AG10803 (cell line): ENCODE measurements at regions not wholly inside any gene's neighbourhood (a gene's known extent, or its start where the extent isn't known, plus 50 kb on each side); places are given as distances from the start of the nearest gene placed in this dataset.

Experiments used
- DNase-seq: peaks from one replicate; pipeline ENCODE4 v3.0.0; 2010; ENCODE audit warnings: low read depth
- H3K4me3 ChIP-seq: 2 replicates; pipeline ENCODE4 v1.5.1; 2011; ENCODE audit warnings: mild to moderate bottlenecking, low read length, control low read depth
- CTCF ChIP-seq: conservative IDR thresholded peaks from 2 replicates; pipeline ENCODE4 v1.5.1; 2011; ENCODE audit warnings: mild to moderate bottlenecking, low read length, control low read depth, inconsistent platforms

GRCh38 chr22:49622241-49623105 lies 205.2 kb downstream of the BRD1 start:
- DNase-seq, result no peak
- no peak overlapping the region for H3K4me3 ChIP-seq
- TF ChIP-seq CTCF, result no peak

- no peak overlapping the region for H3K4me3 ChIP-seq
- TF ChIP-seq CTCF, result no peak
- DNase-seq, result no peak
Observed at GRCh38 chr22:49621601-49622210, 206.0 kb downstream of the BRD1 start.

GRCh38 chr22:49620666-49621065 lies 207.0 kb downstream of the BRD1 start:
- no peak for DNase-seq
- no peak overlapping the region for H3K4me3 ChIP-seq
- TF ChIP-seq CTCF, result no peak

GRCh38 chr22:49620003-49620556 lies 207.6 kb downstream of the BRD1 start:
- H3K4me3 ChIP-seq, result no peak overlapping the region
- DNase-seq, result no peak
- no peak for TF ChIP-seq CTCF

- no peak for TF ChIP-seq CTCF
- DNase-seq, result no peak
- H3K4me3 ChIP-seq, result no peak overlapping the region
Observed at GRCh38 chr22:49619301-49619700, 208.4 kb downstream of the BRD1 start.

- no peak for DNase-seq
Observed at GRCh38 chr22:49618677-49618953, 209.1 kb downstream of the BRD1 start.

More at GRCh38 chr22:49618677-49618953, 209.1 kb downstream of the BRD1 start:
- no peak overlapping the region for H3K4me3 ChIP-seq
- TF ChIP-seq CTCF, result no peak
